Calu3 (cell line): ENCODE measurements at regions not wholly inside any gene's neighbourhood (a gene's known extent, or its start where the extent isn't known, plus 50 kb on each side); places are given as distances from the start of the nearest gene placed in this dataset.

Source experiments
- BruUV-seq: library from RNA; stranded (reverse); fragments of 400-500 nt; replicated peaks from 2 replicates; lab custom pipeline; 2021; lab: Mats Ljungman, UMichigan
- CTCF ChIA-PET: fragments of 300-600 bp; sonication (Branson Sonifier 250); formaldehyde crosslinking; loops from one replicate; lab custom pipeline; 2022; ENCODE audit warnings: antibody characterized with exemption; lab: Charles Lee
- DNase-seq: peaks from one replicate; pipeline ENCODE4 v3.0.0; 2022
- H3K27ac Mint-ChIP-seq: one replicate; pipeline ENCODE4 v1.8.0; 2022; ENCODE audit warnings: mixed read lengths; ENCODE audit not compliant: unreplicated experiment
- H3K27me3 Mint-ChIP-seq: one replicate; pipeline ENCODE4 v1.8.0; 2022; ENCODE audit warnings: mixed read lengths; ENCODE audit not compliant: unreplicated experiment
- H3K36me3 Mint-ChIP-seq: one replicate; pipeline ENCODE4 v1.8.0; 2022; ENCODE audit warnings: mild to moderate bottlenecking, moderate library complexity, mixed read lengths; ENCODE audit not compliant: insufficient read depth, unreplicated experiment
- H3K4me1 Mint-ChIP-seq: one replicate; pipeline ENCODE4 v1.8.0; 2022; ENCODE audit warnings: mild to moderate bottlenecking, low read depth, mixed read lengths; ENCODE audit not compliant: unreplicated experiment
- H3K4me3 Mint-ChIP-seq: one replicate; pipeline ENCODE4 v1.8.0; 2022; ENCODE audit warnings: mild to moderate bottlenecking, low read depth, moderate library complexity, mixed read lengths; ENCODE audit not compliant: unreplicated experiment
- H3K9me3 Mint-ChIP-seq: one replicate; pipeline ENCODE4 v1.8.0; 2022; ENCODE audit warnings: low read depth, mixed read lengths; ENCODE audit not compliant: unreplicated experiment
- CTCF ChIP-seq: fragments of 200-600 bp; IDR thresholded peaks from one replicate; pipeline ENCODE4 v1.8.0; 2022; ENCODE audit warnings: antibody characterized with exemption; ENCODE audit not compliant: unreplicated experiment
- intact Hi-C: fragments of 100-400 bp; cut with micrococcal nuclease; formaldehyde crosslinking; loops from one replicate; pipeline ENCODE4 v1.10.0; 2022; ENCODE audit not compliant: unreplicated experiment

- CTCF ChIA-PET: no interaction called here
- TF ChIP-seq CTCF: no peak
- no peaks in the 10 kb centered on the region for H3K27me3 Mint-ChIP-seq
- no TSS peak for BruUV-seq
- no peak overlapping the region for H3K27ac Mint-ChIP-seq
- intact Hi-C loops: no loop called here
- no peak overlapping the region for H3K4me3 Mint-ChIP-seq
- peaks cover 5% of the 10 kb centered on the region for H3K9me3 Mint-ChIP-seq
- DNase-seq: no peak
- H3K4me1 Mint-ChIP-seq: no peaks in the 10 kb centered on the region
- no peaks in the 10 kb centered on the region for H3K36me3 Mint-ChIP-seq
Observed at GRCh38 chr2:22406625-22407024, 978.4 kb upstream of the KLHL29 start.

- no peaks in the 10 kb centered on the region for H3K36me3 Mint-ChIP-seq
Observed at GRCh38 chr2:22420076-22420475, 964.9 kb upstream of the KLHL29 start.

GRCh38 chr2:22442051-22442450 is 942.9 kb upstream of the KLHL29 start:
- DNase-seq: no peak
- CTCF ChIA-PET: interaction anchor here (0.6 kb wide), 1 partner anchor 373 kb away, joined by 3 read pairs; no protein-coding TSS in a partner anchor
- H3K9me3 Mint-ChIP-seq: peaks cover 6% of the 10 kb centered on the region

More at GRCh38 chr2:22420076-22420475, 964.9 kb upstream of the KLHL29 start:
- no TSS peak for BruUV-seq
- CTCF ChIA-PET: no interaction called here
- DNase-seq: no peak
- Mint-ChIP-seq H3K4me3 (no peak overlapping the region), H3K4me1 (no peaks in the 10 kb centered on the region), H3K27ac (no peak overlapping the region), H3K9me3 (peaks cover 11% of the 10 kb centered on the region), H3K27me3 (no peaks in the 10 kb centered on the region)
- no peak for TF ChIP-seq CTCF
- intact Hi-C loops: no loop called here

GRCh38 chr2:22444281-22444680 is 940.7 kb upstream of the KLHL29 start:
- Mint-ChIP-seq H3K27me3 (no peaks in the 10 kb centered on the region), H3K4me1 (no peaks in the 10 kb centered on the region), H3K9me3 (peaks cover 6% of the 10 kb centered on the region), H3K27ac (no peak overlapping the region), H3K4me3 (no peak overlapping the region), H3K36me3 (no peaks in the 10 kb centered on the region)
- no peak for TF ChIP-seq CTCF
- no TSS peak for BruUV-seq
- no peak for DNase-seq
- intact Hi-C loops: no loop called here
- CTCF ChIA-PET: no interaction called here

More at GRCh38 chr2:22442051-22442450, 942.9 kb upstream of the KLHL29 start:
- intact Hi-C loops: no loop called here
- no peak overlapping the region for H3K27ac Mint-ChIP-seq
- BruUV-seq: no TSS peak
- H3K4me3 Mint-ChIP-seq: no peak overlapping the region
- no peaks in the 10 kb centered on the region for H3K27me3 Mint-ChIP-seq
- no peaks in the 10 kb centered on the region for H3K4me1 Mint-ChIP-seq
- H3K36me3 Mint-ChIP-seq: no peaks in the 10 kb centered on the region
- no peak for TF ChIP-seq CTCF
